WTC11 (cell line): ENCODE measurements at regions not wholly inside any gene's neighbourhood (a gene's known extent, or its start where the extent isn't known, plus 50 kb on each side); places are given as distances from the start of the nearest gene placed in this dataset.

ENCODE experiments used
- CBFB ChIP-seq: sonication (generic); formaldehyde crosslinking; IDR thresholded peaks from 2 replicates; pipeline ENCODE4 v1.8.1; 2022; ENCODE audit warnings: mild to moderate bottlenecking, low read depth, missing genetic modification reagents
- CREB1 ChIP-seq: sonication (generic); formaldehyde crosslinking; IDR thresholded peaks from 2 replicates; pipeline ENCODE4 v1.8.0; 2023; ENCODE audit warnings: mild to moderate bottlenecking, missing genetic modification reagents
- CTCF ChIP-seq: fragments of 200-600 bp; IDR thresholded peaks from 2 replicates; pipeline ENCODE4 v1.8.0; 2022; ENCODE audit warnings: antibody characterized with exemption
- FOXK1 ChIP-seq: sonication (generic); formaldehyde crosslinking; IDR thresholded peaks from 2 replicates; pipeline ENCODE4 v1.8.0; 2022; ENCODE audit warnings: mild to moderate bottlenecking, moderate library complexity, missing genetic modification reagents
- HMGXB4 ChIP-seq: sonication (generic); formaldehyde crosslinking; IDR thresholded peaks from 2 replicates; pipeline ENCODE4 v1.8.1; 2023; ENCODE audit warnings: mild to moderate bottlenecking, moderate library complexity, missing genetic modification reagents
- IRF2 ChIP-seq: sonication (generic); formaldehyde crosslinking; IDR thresholded peaks from 2 replicates; pipeline ENCODE4 v1.8.0; 2022; ENCODE audit warnings: low read depth, missing genetic modification reagents, borderline replicate concordance
- PRRX2 ChIP-seq: fragments of 250-450 bp; sonication (Bioruptor Pico); IDR thresholded peaks from 2 replicates; pipeline ENCODE4 v1.8.0; 2021; ENCODE audit warnings: mild to moderate bottlenecking
- RORB ChIP-seq: fragments of 250-450 bp; sonication (Bioruptor Pico); IDR thresholded peaks from 2 replicates; pipeline ENCODE4 v1.9.0; 2021; ENCODE audit warnings: mild to moderate bottlenecking
- SMAD3 ChIP-seq: sonication (generic); formaldehyde crosslinking; IDR thresholded peaks from 2 replicates; pipeline ENCODE4 v1.8.0; 2022; ENCODE audit warnings: missing genetic modification reagents, mild to moderate bottlenecking, borderline replicate concordance
- USF2 ChIP-seq: sonication (generic); formaldehyde crosslinking; IDR thresholded peaks from 2 replicates; pipeline ENCODE4 v1.8.1; 2023; ENCODE audit warnings: mild to moderate bottlenecking, missing genetic modification reagents, moderate library complexity
- ZBTB21 ChIP-seq: sonication (generic); formaldehyde crosslinking; IDR thresholded peaks from 2 replicates; pipeline ENCODE4 v1.8.1; 2023; ENCODE audit warnings: mild to moderate bottlenecking, missing genetic modification reagents, borderline replicate concordance
- ZNF138 ChIP-seq: sonication (generic); formaldehyde crosslinking; conservative IDR thresholded peaks from 2 replicates; pipeline ENCODE4 v1.8.1; 2022; ENCODE audit warnings: mild to moderate bottlenecking, moderate library complexity, missing genetic modification reagents

GRCh38 chr13:111857846-111858560 is 208.9 kb upstream of the SOX1 start:
- no peak for TF ChIP-seq CBFB (CRISPR knock-in tag)
- no peak for TF ChIP-seq CREB1 (CRISPR knock-in tag)
- no peak for TF ChIP-seq USF2
- no peak for TF ChIP-seq RORB (CRISPR knock-in tag)
- TF ChIP-seq IRF2 (CRISPR knock-in tag): no peak
- TF ChIP-seq SMAD3 (CRISPR knock-in tag): no peak
- no peak for TF ChIP-seq PRRX2 (CRISPR knock-in tag)
- no peak for TF ChIP-seq ZBTB21 (CRISPR knock-in tag)
- no peak for TF ChIP-seq HMGXB4 (CRISPR knock-in tag)
- no peak for TF ChIP-seq ZNF138 (CRISPR knock-in tag)
- TF ChIP-seq CTCF: no peak
- no peak for TF ChIP-seq FOXK1 (CRISPR knock-in tag)
